Brain microvascular endothelial cell (primary cell): ENCODE measurements at regions not wholly inside any gene's neighbourhood (a gene's known extent, or its start where the extent isn't known, plus 50 kb on each side); places are given as distances from the start of the nearest gene placed in this dataset.

ENCODE experiments used
- DNase-seq: peaks from one replicate; pipeline ENCODE4 v3.0.0-alpha.2; 2020
- H3K27ac ChIP-seq: fragments of 250-450 bp; sonication (Bioruptor Pico); 2 replicates; pipeline ENCODE4 v1.5.1; 2020; ENCODE audit warnings: mild to moderate bottlenecking, moderate library complexity
- H3K27me3 ChIP-seq: fragments of 250-450 bp; sonication (Bioruptor Pico); replicated peaks from 2 replicates; pipeline ENCODE4 v1.5.1; 2020; ENCODE audit warnings: mild to moderate bottlenecking
- H3K36me3 ChIP-seq: fragments of 250-450 bp; sonication (Bioruptor Pico); replicated peaks from 2 replicates; pipeline ENCODE4 v1.5.1; 2020; ENCODE audit warnings: mild to moderate bottlenecking
- H3K4me3 ChIP-seq: 2 replicates; pipeline ENCODE4 v1.5.1; 2011; ENCODE audit warnings: low read depth, mild to moderate bottlenecking, control low read depth, low read length, moderate library complexity
- CTCF ChIP-seq: IDR thresholded peaks from 2 replicates; pipeline ENCODE4 v1.5.1; 2011; ENCODE audit warnings: low read depth, mild to moderate bottlenecking, moderate library complexity, low read length, control low read depth, inconsistent platforms; ENCODE audit errors: missing control alignments
- in situ Hi-C: cut with HindIII; loops from 2 replicates; pipeline ENCODE4 v1.10.0; 2017; ENCODE audit warnings: low sequenced_read_pairs, low pct_ligation_motif_present

DNA sequence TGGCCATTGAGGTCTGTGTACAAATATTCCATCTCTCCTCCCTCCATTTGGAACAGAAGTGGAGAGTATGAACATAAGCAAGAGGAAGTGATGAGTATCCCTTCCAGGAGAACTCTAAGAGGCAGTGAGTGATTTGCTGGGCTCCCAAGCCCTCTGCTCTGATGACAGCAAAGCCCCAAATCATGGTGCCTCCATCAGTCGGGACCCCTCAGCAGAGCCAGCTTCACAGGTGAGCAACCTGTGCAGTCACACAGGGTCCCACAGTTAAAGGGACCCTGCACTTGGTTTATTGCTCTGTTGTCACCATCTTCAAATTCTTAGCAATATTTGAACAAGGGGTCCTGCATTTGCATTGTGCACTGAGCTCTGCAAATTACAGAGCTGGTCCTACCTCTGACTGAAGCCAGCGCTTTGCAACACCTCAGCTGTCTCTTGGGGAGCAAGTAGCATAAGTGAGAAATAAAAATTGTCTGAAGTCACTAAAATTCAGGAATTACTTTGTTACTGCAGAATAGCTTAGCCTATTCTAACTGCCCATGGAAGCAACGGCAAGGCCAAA, 466.4 kb downstream of the MN1 start:
- H3K27ac ChIP-seq = no peak overlapping the region
- H3K36me3 ChIP-seq = no peaks in the 10 kb centered on the region
- no peak for DNase-seq
- no peak overlapping the region for H3K4me3 ChIP-seq
- no peak for TF ChIP-seq CTCF
- in situ Hi-C loops = no loop called here
- H3K27me3 ChIP-seq = no peaks in the 10 kb centered on the region

DNA sequence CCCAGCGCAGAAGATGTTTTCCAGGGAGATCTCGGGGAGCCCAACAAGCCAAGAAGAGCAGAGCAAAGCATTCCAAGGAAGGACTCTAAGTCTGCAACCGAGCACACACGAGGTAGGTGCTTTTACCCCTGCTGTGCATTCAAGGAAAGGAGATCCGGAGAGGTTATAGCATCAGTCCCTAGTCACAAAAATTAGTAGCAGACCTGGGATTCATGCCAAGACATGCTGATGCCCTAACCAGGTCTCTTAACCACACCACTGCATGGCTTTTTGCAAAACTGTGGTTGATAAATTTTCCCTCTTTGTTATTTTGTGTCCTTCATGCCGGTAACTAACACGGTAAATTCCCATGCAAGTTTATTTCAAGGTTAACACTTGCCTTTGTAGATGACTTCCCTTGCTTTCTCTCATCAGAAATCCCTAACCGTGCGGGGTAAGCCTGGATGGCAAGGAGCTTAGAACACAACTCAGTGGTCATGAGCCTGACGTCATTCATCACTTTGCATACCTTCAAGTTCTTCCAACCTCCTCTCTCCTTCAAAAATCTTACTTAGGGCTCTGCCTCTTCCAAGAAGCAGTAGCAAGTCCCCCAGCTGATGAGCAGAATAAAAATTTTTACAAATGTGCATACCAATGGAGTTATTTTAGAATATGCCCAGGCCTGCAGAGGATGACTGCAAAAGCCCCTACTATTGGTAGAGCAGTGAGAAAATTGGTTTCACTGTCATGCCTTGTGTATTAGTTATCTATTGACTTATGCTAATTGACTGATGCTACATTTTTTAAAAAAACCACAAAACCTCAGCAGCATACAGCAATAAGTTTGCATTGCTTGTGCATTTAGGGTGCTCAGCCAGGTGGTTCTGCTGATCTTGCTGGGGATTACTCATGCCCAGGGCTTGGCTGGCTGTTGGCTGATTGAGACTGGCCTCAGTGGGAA, 465.1 kb downstream of the MN1 start:
- Histone ChIP-seq H3K27me3 (no peaks in the 10 kb centered on the region), H3K4me3 (no peak overlapping the region), H3K36me3 (no peaks in the 10 kb centered on the region), H3K27ac (no peak overlapping the region)
- in situ Hi-C loops = no loop called here
- TF ChIP-seq CTCF = no peak
- no peak for DNase-seq

GRCh38 chr22:27337676-27338075, 463.9 kb downstream of the MN1 start:
- no peak overlapping the region for H3K4me3 ChIP-seq
- TF ChIP-seq CTCF = no peak
- no peak for DNase-seq
- H3K27me3 ChIP-seq = no peaks in the 10 kb centered on the region
- in situ Hi-C loops = no loop called here
- H3K36me3 ChIP-seq = no peaks in the 10 kb centered on the region
- H3K27ac ChIP-seq = no peak overlapping the region

- in situ Hi-C loops = no loop called here
- Histone ChIP-seq H3K4me3 (no peak overlapping the region), H3K27me3 (no peaks in the 10 kb centered on the region), H3K36me3 (no peaks in the 10 kb centered on the region), H3K27ac (no peak overlapping the region)
- no peak for DNase-seq
- TF ChIP-seq CTCF = no peak
These were observed 461.5 kb downstream of the MN1 start for GRCh38 chr22:27340047-27340446.

- Histone ChIP-seq H3K27ac (no peak overlapping the region), H3K36me3 (no peaks in the 10 kb centered on the region), H3K4me3 (no peak overlapping the region), H3K27me3 (no peaks in the 10 kb centered on the region)
- no peak for DNase-seq
- in situ Hi-C loops = no loop called here
- TF ChIP-seq CTCF = no peak
These were observed 457.0 kb downstream of the MN1 start for GRCh38 chr22:27344546-27344945.
